ENCODE measurements at regions not wholly inside any gene's neighbourhood (a gene's known extent, or its start where the extent isn't known, plus 50 kb on each side); places are given as distances from the start of the nearest gene placed in this dataset.

DNA sequence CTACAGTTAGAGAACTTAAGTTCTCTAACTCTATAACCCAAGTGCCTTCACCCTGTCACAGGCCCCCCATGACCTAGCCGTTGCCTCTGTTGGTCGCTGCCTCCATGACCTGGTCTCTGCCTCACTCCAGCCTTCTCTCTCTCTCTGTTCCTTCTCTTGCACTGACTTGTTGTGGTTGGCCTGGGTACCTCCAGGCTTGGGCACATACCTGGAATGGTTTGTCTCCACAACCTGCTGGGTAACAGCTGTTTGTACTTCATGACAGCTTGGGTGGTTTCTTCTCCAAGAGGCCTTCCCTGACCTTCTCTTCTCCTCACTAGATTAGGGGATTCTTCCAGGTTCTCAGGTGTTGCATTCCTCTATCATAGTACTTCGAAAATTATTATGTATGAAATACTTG, 371.6 kb upstream of the USP24 start:
- Histone ChIP-seq H3K4me1 (ENCODE audit: control insufficient read depth in 2 of 2, insufficient read depth in 1 of 2, low read depth in 1 of 2, low read length in 2 of 2) (peaks cover 0 to 11% of the 10 kb centered on the region in 2 donors), H3K27ac (replicated peaks; ENCODE audit: low read length) (no peak overlapping the region), H4K91ac (ENCODE audit: low read depth, low read length, poor library complexity) (no peak overlapping the region), H2BK12ac (ENCODE audit: low read length) (no peak overlapping the region), H3K9ac (ENCODE audit: low read depth, low read length, poor library complexity) (no peak overlapping the region), H3K4me3 (ENCODE audit: low read length in 2 of 2) (no peak overlapping the region), H4K8ac (ENCODE audit: low read depth, low read length) (no peak overlapping the region), H3K9me3 (replicated peaks in 1 of 2; ENCODE audit: control insufficient read depth in 2 of 2, insufficient read depth in 1 of 2, low read depth in 1 of 2, low read length in 2 of 2) (no peaks in the 10 kb centered on the region), H3K4ac (ENCODE audit: low read length) (no peak overlapping the region), H2BK5ac (ENCODE audit: low read length) (no peak overlapping the region), H3K79me1 (ENCODE audit: low read depth, low read length) (no peaks in the 10 kb centered on the region), H2AFZ (ENCODE audit: low read length) (no peak overlapping the region), H2BK120ac (ENCODE audit: low read depth, low read length) (no peak overlapping the region), H3K36me3 (replicated peaks in 1 of 2; ENCODE audit: control insufficient read depth in 2 of 2, insufficient read depth in 2 of 2, low read length in 2 of 2) (no peaks in the 10 kb centered on the region), H3K4me2 (ENCODE audit: insufficient read depth, low read length, poor library complexity, severe bottlenecking) (no peak overlapping the region), H2AK5ac (ENCODE audit: low read depth, low read length) (no peak overlapping the region), H3K18ac (ENCODE audit: low read length) (no peak overlapping the region), H3K23ac (ENCODE audit: low read depth, low read length, poor library complexity) (no peak overlapping the region), H3K14ac (ENCODE audit: low read length) (no peak overlapping the region), H3K27me3 (ENCODE audit: control insufficient read depth in 3 of 3, insufficient read depth in 3 of 3, low read depth in 1 of 3, low read length in 3 of 3) (no peaks in the 10 kb centered on the region), H2BK15ac (ENCODE audit: low read length) (no peak overlapping the region)
- DNase-seq (ENCODE audit: low spot score) = no peak
- WGBS, 2 donors (ENCODE audit: extremely low coverage in 2 of 2, insufficient read length in 2 of 2, insufficient replicate concordance in 1 of 2) = no CpG with 5 or more reads among the region's 3 CpGs

GRCh38 chr1:55585402-55585792, 370.2 kb upstream of the USP24 start:
- Histone ChIP-seq H2BK12ac (ENCODE audit: low read length) (no peak overlapping the region), H2AFZ (ENCODE audit: low read length) (no peak overlapping the region), H4K91ac (ENCODE audit: low read depth, low read length, poor library complexity) (no peak overlapping the region), H3K36me3 (replicated peaks in 1 of 2; ENCODE audit: control insufficient read depth in 2 of 2, insufficient read depth in 2 of 2, low read length in 2 of 2) (no peaks in the 10 kb centered on the region), H3K9me3 (replicated peaks in 1 of 2; ENCODE audit: control insufficient read depth in 2 of 2, insufficient read depth in 1 of 2, low read depth in 1 of 2, low read length in 2 of 2) (no peaks in the 10 kb centered on the region), H3K14ac (ENCODE audit: low read length) (no peak overlapping the region), H2AK5ac (ENCODE audit: low read depth, low read length) (no peak overlapping the region), H2BK15ac (ENCODE audit: low read length) (no peak overlapping the region), H3K4me3 (ENCODE audit: low read length in 2 of 2) (no peak overlapping the region), H3K23ac (ENCODE audit: low read depth, low read length, poor library complexity) (no peak overlapping the region), H2BK5ac (ENCODE audit: low read length) (no peak overlapping the region), H4K8ac (ENCODE audit: low read depth, low read length) (no peak overlapping the region), H3K4me2 (ENCODE audit: insufficient read depth, low read length, poor library complexity, severe bottlenecking) (no peak overlapping the region), H3K9ac (ENCODE audit: low read depth, low read length, poor library complexity) (no peak overlapping the region), H3K4me1 (ENCODE audit: control insufficient read depth in 2 of 2, insufficient read depth in 1 of 2, low read depth in 1 of 2, low read length in 2 of 2) (peaks cover 0 to 11% of the 10 kb centered on the region in 2 donors), H2BK120ac (ENCODE audit: low read depth, low read length) (no peak overlapping the region), H3K4ac (ENCODE audit: low read length) (no peak overlapping the region), H3K79me1 (ENCODE audit: low read depth, low read length) (no peaks in the 10 kb centered on the region), H3K27ac (replicated peaks; ENCODE audit: low read length) (no peak overlapping the region), H3K27me3 (ENCODE audit: control insufficient read depth in 3 of 3, insufficient read depth in 3 of 3, low read depth in 1 of 3, low read length in 3 of 3) (no peaks in the 10 kb centered on the region), H3K18ac (ENCODE audit: low read length) (no peak overlapping the region)
- no CpG with 5 or more reads among the region's 3 CpGs for WGBS, 2 donors (ENCODE audit: extremely low coverage in 2 of 2, insufficient read length in 2 of 2, insufficient replicate concordance in 1 of 2)
- DNase-seq (ENCODE audit: low spot score) = no peak

- Histone ChIP-seq H2BK5ac (ENCODE audit: low read length) (no peak overlapping the region), H3K23ac (ENCODE audit: low read depth, low read length, poor library complexity) (no peak overlapping the region), H3K9me3 (replicated peaks in 1 of 2; ENCODE audit: control insufficient read depth in 2 of 2, insufficient read depth in 1 of 2, low read depth in 1 of 2, low read length in 2 of 2) (no peaks in the 10 kb centered on the region), H4K8ac (ENCODE audit: low read depth, low read length) (no peak overlapping the region), H2BK120ac (ENCODE audit: low read depth, low read length) (no peak overlapping the region), H2BK15ac (ENCODE audit: low read length) (no peak overlapping the region), H3K18ac (ENCODE audit: low read length) (peak overlapping the region; percentile 32), H4K91ac (ENCODE audit: low read depth, low read length, poor library complexity) (no peak overlapping the region), H2AFZ (ENCODE audit: low read length) (no peak overlapping the region), H3K27me3 (ENCODE audit: control insufficient read depth in 3 of 3, insufficient read depth in 3 of 3, low read depth in 1 of 3, low read length in 3 of 3) (no peaks in the 10 kb centered on the region), H2BK12ac (ENCODE audit: low read length) (no peak overlapping the region), H3K9ac (ENCODE audit: low read depth, low read length, poor library complexity) (no peak overlapping the region), H3K4me2 (ENCODE audit: insufficient read depth, low read length, poor library complexity, severe bottlenecking) (no peak overlapping the region), H3K4me3 (ENCODE audit: low read length in 2 of 2) (no peak overlapping the region), H3K14ac (ENCODE audit: low read length) (no peak overlapping the region), H3K36me3 (replicated peaks in 1 of 2; ENCODE audit: control insufficient read depth in 2 of 2, insufficient read depth in 2 of 2, low read length in 2 of 2) (no peaks in the 10 kb centered on the region), H3K4me1 (ENCODE audit: control insufficient read depth in 2 of 2, insufficient read depth in 1 of 2, low read depth in 1 of 2, low read length in 2 of 2) (peaks cover 0 to 11% of the 10 kb centered on the region in 2 donors), H2AK5ac (ENCODE audit: low read depth, low read length) (no peak overlapping the region), H3K4ac (ENCODE audit: low read length) (no peak overlapping the region), H3K27ac (replicated peaks; ENCODE audit: low read length) (peak overlapping the region; percentile 62), H3K79me1 (ENCODE audit: low read depth, low read length) (no peaks in the 10 kb centered on the region)
- WGBS, 2 donors (ENCODE audit: extremely low coverage in 2 of 2, insufficient read length in 2 of 2, insufficient replicate concordance in 1 of 2) = no CpG with 5 or more reads among the region's 2 CpGs
- DNase-seq (ENCODE audit: low spot score) = peak; percentile 32
Observed at GRCh38 chr1:55584526-55585401, 369.6 kb upstream of the USP24 start.

- H4K8ac ChIP-seq (ENCODE audit: low read depth, low read length) = no peak overlapping the region
- no peak overlapping the region for H3K27ac ChIP-seq (replicated peaks; ENCODE audit: low read length)
- H3K23ac ChIP-seq (ENCODE audit: low read depth, low read length, poor library complexity) = no peak overlapping the region
- peaks cover 0 to 11% of the 10 kb centered on the region in 2 donors for H3K4me1 ChIP-seq (ENCODE audit: control insufficient read depth in 2 of 2, insufficient read depth in 1 of 2, low read depth in 1 of 2, low read length in 2 of 2)
- H3K79me1 ChIP-seq (ENCODE audit: low read depth, low read length) = no peaks in the 10 kb centered on the region
- H3K18ac ChIP-seq (ENCODE audit: low read length) = no peak overlapping the region
- DNase-seq (ENCODE audit: low spot score) = no peak
- H2BK12ac ChIP-seq (ENCODE audit: low read length) = no peak overlapping the region
- H3K4me2 ChIP-seq (ENCODE audit: insufficient read depth, low read length, poor library complexity, severe bottlenecking) = no peak overlapping the region
- no peak overlapping the region for H4K91ac ChIP-seq (ENCODE audit: low read depth, low read length, poor library complexity)
- H3K4ac ChIP-seq (ENCODE audit: low read length) = no peak overlapping the region
- no peak overlapping the region for H2AFZ ChIP-seq (ENCODE audit: low read length)
- no peaks in the 10 kb centered on the region for H3K36me3 ChIP-seq (replicated peaks in 1 of 2; ENCODE audit: control insufficient read depth in 2 of 2, insufficient read depth in 2 of 2, low read length in 2 of 2)
- no peaks in the 10 kb centered on the region for H3K9me3 ChIP-seq (replicated peaks in 1 of 2; ENCODE audit: control insufficient read depth in 2 of 2, insufficient read depth in 1 of 2, low read depth in 1 of 2, low read length in 2 of 2)
- H2BK5ac ChIP-seq (ENCODE audit: low read length) = no peak overlapping the region
- no CpG with 5 or more reads among the region's 4 CpGs for WGBS, 2 donors (ENCODE audit: extremely low coverage in 2 of 2, insufficient read length in 2 of 2, insufficient replicate concordance in 1 of 2)
- no peak overlapping the region for H3K4me3 ChIP-seq (ENCODE audit: low read length in 2 of 2)
- no peak overlapping the region for H3K9ac ChIP-seq (ENCODE audit: low read depth, low read length, poor library complexity)
- no peak overlapping the region for H2AK5ac ChIP-seq (ENCODE audit: low read depth, low read length)
- no peak overlapping the region for H2BK15ac ChIP-seq (ENCODE audit: low read length)
- no peaks in the 10 kb centered on the region for H3K27me3 ChIP-seq (ENCODE audit: control insufficient read depth in 3 of 3, insufficient read depth in 3 of 3, low read depth in 1 of 3, low read length in 3 of 3)
- H3K14ac ChIP-seq (ENCODE audit: low read length) = no peak overlapping the region
- H2BK120ac ChIP-seq (ENCODE audit: low read depth, low read length) = no peak overlapping the region
Observed at GRCh38 chr1:55582084-55582483, 366.9 kb upstream of the USP24 start.

Data from neuronal stem cell (in vitro differentiated cells).